Choroid plexus epithelial cell (primary cell): ENCODE measurements at regions not wholly inside any gene's neighbourhood (a gene's known extent, or its start where the extent isn't known, plus 50 kb on each side); places are given as distances from the start of the nearest gene placed in this dataset.

Source experiments
- DNase-seq: peaks from one replicate; pipeline ENCODE4 v3.0.0-alpha.2; 2010; ENCODE audit warnings: low read depth
- H3K4me3 ChIP-seq: 2 replicates; pipeline ENCODE4 v1.5.1; 2011; ENCODE audit warnings: low read depth, mild to moderate bottlenecking, control low read depth, low read length, moderate library complexity
- TF ChIP-seq, protein P1 (sequence below): conservative IDR thresholded peaks from 2 replicates; pipeline ENCODE4 v1.5.1; 2011; ENCODE audit warnings: low read depth, mild to moderate bottlenecking, control low read depth, inconsistent platforms, low read length, moderate library complexity

DNA sequence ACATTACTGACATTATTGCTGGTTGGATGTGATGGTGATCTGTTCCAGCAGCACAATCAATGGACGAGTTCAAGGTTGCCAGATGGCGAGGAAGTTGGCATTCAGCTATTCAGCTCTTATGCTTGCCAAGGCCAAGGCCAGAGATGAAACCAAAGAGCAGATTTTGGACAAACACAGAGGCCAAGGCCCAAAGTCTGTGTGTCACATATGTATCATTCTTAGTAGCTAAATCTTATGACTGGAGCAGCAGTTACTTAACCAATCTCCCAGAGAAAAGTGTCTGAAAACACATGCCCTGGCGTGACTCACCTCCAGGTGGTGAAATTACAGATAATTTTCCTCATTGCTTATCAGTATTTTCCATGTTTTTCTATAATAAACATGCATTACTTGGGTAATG lies 189.0 kb upstream of the EGFLAM start:
- TF ChIP-seq, protein P1, sequence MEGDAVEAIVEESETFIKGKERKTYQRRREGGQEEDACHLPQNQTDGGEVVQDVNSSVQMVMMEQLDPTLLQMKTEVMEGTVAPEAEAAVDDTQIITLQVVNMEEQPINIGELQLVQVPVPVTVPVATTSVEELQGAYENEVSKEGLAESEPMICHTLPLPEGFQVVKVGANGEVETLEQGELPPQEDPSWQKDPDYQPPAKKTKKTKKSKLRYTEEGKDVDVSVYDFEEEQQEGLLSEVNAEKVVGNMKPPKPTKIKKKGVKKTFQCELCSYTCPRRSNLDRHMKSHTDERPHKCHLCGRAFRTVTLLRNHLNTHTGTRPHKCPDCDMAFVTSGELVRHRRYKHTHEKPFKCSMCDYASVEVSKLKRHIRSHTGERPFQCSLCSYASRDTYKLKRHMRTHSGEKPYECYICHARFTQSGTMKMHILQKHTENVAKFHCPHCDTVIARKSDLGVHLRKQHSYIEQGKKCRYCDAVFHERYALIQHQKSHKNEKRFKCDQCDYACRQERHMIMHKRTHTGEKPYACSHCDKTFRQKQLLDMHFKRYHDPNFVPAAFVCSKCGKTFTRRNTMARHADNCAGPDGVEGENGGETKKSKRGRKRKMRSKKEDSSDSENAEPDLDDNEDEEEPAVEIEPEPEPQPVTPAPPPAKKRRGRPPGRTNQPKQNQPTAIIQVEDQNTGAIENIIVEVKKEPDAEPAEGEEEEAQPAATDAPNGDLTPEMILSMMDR: no peak
- no peak for DNase-seq

DNA sequence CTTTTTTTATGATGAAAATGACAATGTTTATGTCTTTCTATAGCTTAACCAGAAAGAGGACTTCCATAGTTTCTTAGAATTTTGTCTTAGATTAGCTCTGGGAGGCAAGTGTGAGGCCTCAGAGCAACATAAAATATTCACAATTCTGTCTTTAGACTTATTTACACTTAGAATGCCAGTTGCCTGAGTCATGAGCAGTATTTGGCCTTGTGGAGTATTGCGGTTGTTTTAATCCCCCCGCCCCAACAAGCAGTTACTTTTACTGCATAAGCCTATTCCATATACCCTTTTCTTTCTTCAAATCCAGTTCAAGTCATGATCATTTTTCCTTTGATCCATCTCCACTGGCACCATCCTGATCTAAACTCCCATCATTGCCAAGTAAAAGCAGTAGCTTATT lies 198.0 kb upstream of the EGFLAM start:
- DNase-seq: peak; percentile 48
- H3K4me3 ChIP-seq: no peak overlapping the region
- TF ChIP-seq, protein P1: no peak

More for the DNA sequence above, 189.0 kb upstream of the EGFLAM start:
- H3K4me3 ChIP-seq: no peak overlapping the region

DNA sequence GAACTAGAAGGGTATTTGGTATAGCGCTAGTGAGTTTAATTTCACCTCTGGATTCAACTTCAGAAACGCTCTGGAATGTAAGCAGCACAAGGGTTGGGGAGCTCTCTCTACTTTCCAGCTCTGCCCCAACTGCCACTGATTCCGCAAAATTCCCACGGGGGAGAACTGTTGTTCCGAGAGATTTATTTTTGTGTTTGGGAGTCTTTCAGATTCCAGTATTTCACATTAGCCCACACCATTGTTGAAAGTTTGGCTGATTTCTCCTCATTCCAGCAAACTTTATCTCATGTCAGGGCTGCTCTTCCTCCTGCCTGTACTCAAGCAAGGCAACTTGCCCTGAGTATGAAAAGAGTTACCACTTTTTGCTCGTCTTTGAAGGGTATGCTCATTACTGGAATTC lies 198.5 kb upstream of the EGFLAM start:
- TF ChIP-seq, protein P1: no peak
- no peak for DNase-seq
- no peak overlapping the region for H3K4me3 ChIP-seq

DNA sequence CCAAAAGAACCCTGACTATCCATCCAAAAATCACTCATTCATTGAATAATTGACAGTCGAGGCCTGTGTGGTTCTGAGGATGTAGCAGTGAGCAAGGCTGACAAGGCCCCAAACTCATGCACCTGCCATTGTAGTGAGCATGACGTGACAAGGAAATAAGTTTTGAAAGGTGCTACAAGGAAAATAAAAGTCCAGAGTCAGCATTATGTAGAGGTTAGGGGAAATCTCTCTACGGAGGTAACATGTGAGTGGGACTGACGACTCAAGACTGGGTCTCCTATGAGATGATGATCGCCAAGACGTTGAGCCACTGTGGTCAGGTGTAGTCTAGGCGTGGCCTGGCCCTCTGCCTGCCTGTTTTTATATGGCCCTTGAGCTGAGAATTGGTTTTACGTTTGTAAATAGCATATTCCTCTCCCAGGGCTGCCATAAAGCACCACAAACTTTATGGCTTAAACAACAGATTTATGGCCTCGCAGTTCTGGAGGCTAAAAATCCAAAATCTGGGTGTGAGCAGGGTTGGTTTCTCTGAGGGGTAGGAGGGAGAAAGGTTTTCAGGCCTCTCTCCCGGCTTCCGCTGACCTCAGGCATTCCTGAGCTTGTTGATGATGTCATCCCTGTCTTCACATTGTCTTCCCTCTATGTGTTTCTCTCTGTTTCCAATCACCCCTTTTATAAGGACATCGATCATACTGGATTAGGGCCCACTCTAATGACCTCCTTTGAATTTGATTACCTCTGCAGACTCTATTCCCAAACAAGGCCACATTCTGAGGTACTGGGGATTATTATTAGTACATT lies 206.4 kb upstream of the EGFLAM start:
- TF ChIP-seq, protein P1: no peak
- no peak overlapping the region for H3K4me3 ChIP-seq
- no peak for DNase-seq

DNA sequence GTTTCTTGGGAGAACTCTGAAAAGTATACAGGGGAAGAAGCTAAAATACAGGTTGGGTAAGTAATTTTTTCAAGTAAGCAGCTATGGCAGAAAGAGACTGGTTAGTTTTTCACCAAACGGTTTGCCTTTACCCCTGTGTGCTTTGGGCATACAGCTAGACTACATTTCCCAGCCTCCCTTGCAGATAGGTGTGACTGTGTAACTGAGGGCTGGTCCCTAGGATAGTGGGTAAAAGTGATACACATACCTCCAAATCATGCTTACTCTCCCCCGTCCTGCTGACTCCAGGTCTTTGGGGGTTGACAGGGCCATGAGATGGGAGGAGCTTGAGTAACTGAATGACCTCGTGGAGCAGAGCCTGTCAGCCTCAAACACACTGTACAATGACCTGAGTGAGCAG lies 208.6 kb upstream of the GDNF start:
- no peak for DNase-seq
- H3K4me3 ChIP-seq: no peak overlapping the region
- TF ChIP-seq, protein P1: no peak

DNA sequence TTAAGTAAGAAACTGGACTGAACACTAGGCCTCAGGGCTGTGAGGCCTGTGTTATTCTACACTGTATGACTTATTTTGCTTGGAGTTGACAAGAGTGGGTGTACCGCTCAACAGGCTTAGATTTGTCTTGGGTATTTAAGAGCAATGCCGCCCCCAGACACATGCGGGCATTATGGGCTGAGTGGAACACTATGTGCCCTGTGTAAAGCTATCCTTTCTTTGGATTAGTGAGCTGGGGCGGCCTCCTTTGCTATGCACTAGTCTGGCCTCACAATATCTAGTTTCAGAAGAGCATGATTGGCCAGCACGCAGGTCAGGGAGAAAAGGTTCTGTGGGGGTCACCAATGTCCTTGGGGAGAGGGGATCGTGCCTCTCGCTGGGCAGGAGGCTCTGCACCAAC lies 206.3 kb upstream of the GDNF start:
- TF ChIP-seq, protein P1: no peak
- no peak for DNase-seq
- H3K4me3 ChIP-seq: no peak overlapping the region

DNA sequence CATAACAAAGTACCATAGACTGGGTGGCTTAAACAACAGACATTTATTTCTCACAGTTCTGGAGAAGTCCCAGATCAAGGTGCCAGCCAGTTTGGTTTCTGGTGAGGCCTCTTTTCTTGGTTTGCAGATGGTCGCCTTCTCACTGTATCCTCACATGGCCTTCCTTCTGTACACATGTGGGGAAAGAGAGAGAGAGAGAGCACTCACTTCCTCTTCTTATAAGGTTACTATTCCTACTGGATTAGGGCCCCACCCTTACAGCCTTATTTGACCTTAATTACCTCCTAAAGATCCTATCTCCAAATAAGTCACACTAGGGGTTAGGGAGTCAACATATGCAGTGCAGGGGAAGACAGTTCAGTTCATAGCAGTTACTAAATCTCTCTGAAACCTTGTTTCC lies 205.6 kb upstream of the GDNF start:
- TF ChIP-seq, protein P1: no peak
- no peak for DNase-seq

More for the DNA sequence above, 205.6 kb upstream of the GDNF start:
- no peak overlapping the region for H3K4me3 ChIP-seq
